H9 (cell line): ENCODE measurements at regions not wholly inside any gene's neighbourhood (a gene's known extent, or its start where the extent isn't known, plus 50 kb on each side); places are given as distances from the start of the nearest gene placed in this dataset.

Experiments used
- DNase-seq: peaks from one replicate; pipeline ENCODE4 v3.0.0-alpha.2; 2017
- H2AFZ ChIP-seq: one replicate; pipeline ENCODE4 v1.6.1; 2013; ENCODE audit warnings: mild to moderate bottlenecking, low read length, control low read depth, moderate library complexity
- H2AK5ac ChIP-seq: 2 replicates; pipeline ENCODE4 v1.6.1; 2013; ENCODE audit warnings: low read length, control low read depth, mixed read lengths; ENCODE audit not compliant: insufficient read length
- H2BK120ac ChIP-seq: one replicate; pipeline ENCODE4 v1.6.1; 2013; ENCODE audit warnings: low read depth, mild to moderate bottlenecking, low read length, control low read depth, inconsistent platforms; ENCODE audit not compliant: poor library complexity, severe bottlenecking
- H2BK12ac ChIP-seq: 2 replicates; pipeline ENCODE4 v1.6.1; 2013; ENCODE audit warnings: low read length, control low read depth, mixed read lengths, low read depth; ENCODE audit not compliant: insufficient read length
- H2BK15ac ChIP-seq: 2 replicates; pipeline ENCODE4 v1.6.1; 2013; ENCODE audit warnings: low read depth, low read length, control low read depth
- H2BK20ac ChIP-seq: one replicate; pipeline ENCODE4 v1.6.1; 2013; ENCODE audit warnings: low read depth, mild to moderate bottlenecking, low read length, control low read depth, inconsistent platforms; ENCODE audit not compliant: poor library complexity, severe bottlenecking
- H2BK5ac ChIP-seq: 2 replicates; pipeline ENCODE4 v1.6.1; 2013; ENCODE audit warnings: low read length, control low read depth, mixed read lengths; ENCODE audit not compliant: insufficient read length
- H3K14ac ChIP-seq: 2 replicates; pipeline ENCODE4 v1.6.1; 2013; ENCODE audit warnings: low read length, control low read depth; ENCODE audit not compliant: insufficient read depth
- H3K18ac ChIP-seq: 2 replicates; pipeline ENCODE4 v1.6.1; 2013; ENCODE audit warnings: low read depth, mild to moderate bottlenecking, mixed read lengths, low read length, control low read depth; ENCODE audit not compliant: insufficient read length
- H3K23ac ChIP-seq: 2 replicates; pipeline ENCODE4 v1.6.1; 2013; ENCODE audit warnings: low read length, control low read depth, mixed read lengths, low read depth; ENCODE audit not compliant: insufficient read length
- H3K23me2 ChIP-seq: 2 replicates; pipeline ENCODE4 v1.6.1; 2013; ENCODE audit warnings: low read depth, mild to moderate bottlenecking, mixed read lengths, low read length, control low read depth; ENCODE audit not compliant: insufficient read length, poor library complexity, severe bottlenecking
- H3K27ac ChIP-seq: 2 replicates; pipeline ENCODE4 v1.5.1; 2013; ENCODE audit warnings: low read length, control low read depth, mixed read lengths, low read depth; ENCODE audit not compliant: insufficient read length
- H3K27me3 ChIP-seq: 2 replicates; pipeline ENCODE4 v1.6.1; 2013; ENCODE audit warnings: low read length, control low read depth, inconsistent platforms; ENCODE audit not compliant: insufficient read depth
- H3K4ac ChIP-seq: 2 replicates; pipeline ENCODE4 v1.6.1; 2013; ENCODE audit warnings: low read depth, mild to moderate bottlenecking, control low read depth, inconsistent platforms, low read length, moderate library complexity
- H3K4me1 ChIP-seq: 2 replicates; pipeline ENCODE4 v1.6.1; 2013; ENCODE audit warnings: low read length, control low read depth, inconsistent platforms; ENCODE audit not compliant: insufficient read depth
- H3K4me2 ChIP-seq: 2 replicates; pipeline ENCODE4 v1.6.1; 2013; ENCODE audit warnings: low read length, control low read depth, mixed read lengths; ENCODE audit not compliant: insufficient read length, insufficient read depth
- H3K56ac ChIP-seq: 2 replicates; pipeline ENCODE4 v1.6.1; 2013; ENCODE audit warnings: low read depth, mild to moderate bottlenecking, mixed read lengths, low read length, control low read depth; ENCODE audit not compliant: insufficient read length
- H3K79me1 ChIP-seq: 2 replicates; pipeline ENCODE4 v1.6.1; 2013; ENCODE audit warnings: low read depth, mild to moderate bottlenecking, moderate library complexity, low read length, control low read depth, inconsistent platforms; ENCODE audit not compliant: insufficient read depth, poor library complexity, severe bottlenecking
- H3K79me2 ChIP-seq: 2 replicates; pipeline ENCODE4 v1.6.1; 2013; ENCODE audit warnings: low read length, control low read depth, inconsistent platforms; ENCODE audit not compliant: insufficient read depth
- H3K9ac ChIP-seq: 2 replicates; pipeline ENCODE4 v1.6.1; 2013; ENCODE audit warnings: low read length, control low read depth, mixed read lengths; ENCODE audit not compliant: insufficient read length; ENCODE audit errors: extremely low read depth
- H3K9me3 ChIP-seq: one replicate; pipeline ENCODE4 v1.6.1; 2013; ENCODE audit warnings: low read depth, low read length, inconsistent platforms; ENCODE audit not compliant: control insufficient read depth
- H3T11ph ChIP-seq: one replicate; pipeline ENCODE4 v1.6.1; 2013; ENCODE audit warnings: mild to moderate bottlenecking, low read length, control low read depth, inconsistent platforms
- H4K20me1 ChIP-seq: one replicate; pipeline ENCODE4 v1.6.1; 2013; ENCODE audit not compliant: control insufficient read depth, insufficient read length, insufficient read depth
- H4K5ac ChIP-seq: 2 replicates; pipeline ENCODE4 v1.6.1; 2013; ENCODE audit warnings: low read depth, mild to moderate bottlenecking, mixed read lengths, low read length, control low read depth; ENCODE audit not compliant: insufficient read length
- H4K8ac ChIP-seq: replicated peaks from 2 replicates; pipeline ENCODE4 v1.6.1; 2013; ENCODE audit warnings: low read length, control low read depth, mixed read lengths, low read depth; ENCODE audit not compliant: insufficient read length
- H4K91ac ChIP-seq: 2 replicates; pipeline ENCODE4 v1.6.1; 2013; ENCODE audit warnings: low read depth, mild to moderate bottlenecking, moderate library complexity, mixed read lengths, low read length, control low read depth; ENCODE audit not compliant: insufficient read length
- H3K27ac Mint-ChIP-seq, 3 experiments: 2 replicates in 2 of 3; 3 replicates in 1 of 3; pipeline ENCODE4 v1.8.0; 2020 to 2021; ENCODE audit warnings: mixed read lengths in 3 of 3, mild to moderate bottlenecking in 1 of 3, moderate library complexity in 1 of 3
- H3K27me3 Mint-ChIP-seq: 2 replicates; pipeline ENCODE4 v1.8.0; 2021; ENCODE audit warnings: low read depth, mild to moderate bottlenecking, moderate library complexity, mixed read lengths
- H3K36me3 Mint-ChIP-seq, 3 experiments: 2 replicates in 2 of 3; 3 replicates in 1 of 3; pipeline ENCODE4 v1.8.0; 2020 to 2021; ENCODE audit warnings: low read depth in 3 of 3, mixed read lengths in 3 of 3; ENCODE audit not compliant: insufficient read depth in 1 of 3
- H3K4me1 Mint-ChIP-seq, 2 experiments: 2 replicates each; pipeline ENCODE4 v1.8.0; 2020; ENCODE audit warnings: mixed read lengths in 2 of 2
- H3K4me3 Mint-ChIP-seq, 2 experiments: 2 replicates in 1 of 2; 3 replicates in 1 of 2; pipeline ENCODE4 v1.8.0; 2020 to 2021; ENCODE audit warnings: mild to moderate bottlenecking in 2 of 2, mixed read lengths in 2 of 2, moderate library complexity in 1 of 2
- H3K9me3 Mint-ChIP-seq, 2 experiments: 2 replicates in 1 of 2; 3 replicates in 1 of 2; pipeline ENCODE4 v1.8.0; 2020; ENCODE audit warnings: mild to moderate bottlenecking in 2 of 2, mixed read lengths in 2 of 2, moderate library complexity in 1 of 2
- TF ChIP-seq, protein P1 (sequence below): fragments of 200-600 bp; sonication (generic); conservative IDR thresholded peaks from 3 replicates; pipeline ENCODE4 v1.8.0; 2021; ENCODE audit warnings: antibody characterized with exemption, mild to moderate bottlenecking

- Histone ChIP-seq H2BK20ac (no peak overlapping the region), H3K56ac (no peak overlapping the region), H2AK5ac (no peak overlapping the region), H4K91ac (no peak overlapping the region), H2BK120ac (no peak overlapping the region), H3K79me2 (no peaks in the 10 kb centered on the region), H3K27me3 (no peaks in the 10 kb centered on the region), H3K4me1 (no peaks in the 10 kb centered on the region), H2BK5ac (no peak overlapping the region), H3T11ph (no peak overlapping the region), H3K4me2 (no peak overlapping the region), H3K23me2 (no peaks in the 10 kb centered on the region), H3K14ac (no peak overlapping the region), H4K5ac (no peak overlapping the region), H2BK12ac (no peak overlapping the region), H3K23ac (no peak overlapping the region), H2AFZ (no peak overlapping the region), H4K20me1 (no peaks in the 10 kb centered on the region), H3K18ac (no peak overlapping the region), H4K8ac (no peak overlapping the region), H3K27ac (no peak overlapping the region), H3K79me1 (no peaks in the 10 kb centered on the region), H3K9me3 (no peaks in the 10 kb centered on the region), H3K9ac (no peak overlapping the region), H2BK15ac (no peak overlapping the region), H3K4ac (no peak overlapping the region)
- Mint-ChIP-seq H3K36me3 (no peaks in the 10 kb centered on the region), H3K27ac (no peak overlapping the region; a peak in 2 of 7 replicates), H3K4me1 (peaks cover 22 to 30% of the 10 kb centered on the region in 2 experiments), H3K27me3 (no peaks in the 10 kb centered on the region), H3K4me3 (no peak overlapping the region), H3K9me3 (no peaks in the 10 kb centered on the region)
- TF ChIP-seq, protein P1, sequence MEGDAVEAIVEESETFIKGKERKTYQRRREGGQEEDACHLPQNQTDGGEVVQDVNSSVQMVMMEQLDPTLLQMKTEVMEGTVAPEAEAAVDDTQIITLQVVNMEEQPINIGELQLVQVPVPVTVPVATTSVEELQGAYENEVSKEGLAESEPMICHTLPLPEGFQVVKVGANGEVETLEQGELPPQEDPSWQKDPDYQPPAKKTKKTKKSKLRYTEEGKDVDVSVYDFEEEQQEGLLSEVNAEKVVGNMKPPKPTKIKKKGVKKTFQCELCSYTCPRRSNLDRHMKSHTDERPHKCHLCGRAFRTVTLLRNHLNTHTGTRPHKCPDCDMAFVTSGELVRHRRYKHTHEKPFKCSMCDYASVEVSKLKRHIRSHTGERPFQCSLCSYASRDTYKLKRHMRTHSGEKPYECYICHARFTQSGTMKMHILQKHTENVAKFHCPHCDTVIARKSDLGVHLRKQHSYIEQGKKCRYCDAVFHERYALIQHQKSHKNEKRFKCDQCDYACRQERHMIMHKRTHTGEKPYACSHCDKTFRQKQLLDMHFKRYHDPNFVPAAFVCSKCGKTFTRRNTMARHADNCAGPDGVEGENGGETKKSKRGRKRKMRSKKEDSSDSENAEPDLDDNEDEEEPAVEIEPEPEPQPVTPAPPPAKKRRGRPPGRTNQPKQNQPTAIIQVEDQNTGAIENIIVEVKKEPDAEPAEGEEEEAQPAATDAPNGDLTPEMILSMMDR: peak; percentile 44; the same call in 1 of the 3 replicates
- DNase-seq: no peak
These were observed 59.7 kb downstream of the TEX35 start for GRCh38 chr1:178572604-178573003.
